Fibroblast of the aortic adventitia (primary cell): ENCODE measurements at regions not wholly inside any gene's neighbourhood (a gene's known extent, or its start where the extent isn't known, plus 50 kb on each side); places are given as distances from the start of the nearest gene placed in this dataset.

Source experiments
- DNase-seq: peaks from one replicate; pipeline ENCODE4 v3.0.0-alpha.2; 2010; ENCODE audit warnings: low read depth
- H3K4me3 ChIP-seq: 2 replicates; pipeline ENCODE4 v1.5.1; 2011; ENCODE audit warnings: low read depth, mild to moderate bottlenecking, control low read depth, low read length, moderate library complexity
- CTCF ChIP-seq: IDR thresholded peaks from 2 replicates; pipeline ENCODE4 v1.5.1; 2011; ENCODE audit warnings: mild to moderate bottlenecking, low read length, control low read depth, inconsistent platforms; ENCODE audit not compliant: insufficient read depth

- no peak for DNase-seq
- TF ChIP-seq CTCF, result no peak
- peak overlapping the region; percentile 59 for H3K4me3 ChIP-seq
Observed at GRCh38 chr14:89723930-89724627, 230.5 kb downstream of the EFCAB11 start.

GRCh38 chr14:89721956-89722355, 232.6 kb downstream of the EFCAB11 start:
- no peak overlapping the region for H3K4me3 ChIP-seq
- no peak for TF ChIP-seq CTCF
- DNase-seq, result no peak

- TF ChIP-seq CTCF, result no peak
- no peak overlapping the region for H3K4me3 ChIP-seq
- no peak for DNase-seq
Observed at GRCh38 chr14:89720741-89721729, 233.5 kb downstream of the EFCAB11 start.

- no peak overlapping the region for H3K4me3 ChIP-seq
- DNase-seq, result no peak
- no peak for TF ChIP-seq CTCF
Observed at GRCh38 chr14:89720076-89720687, 234.3 kb downstream of the EFCAB11 start.

- no peak overlapping the region for H3K4me3 ChIP-seq
- no peak for DNase-seq
- TF ChIP-seq CTCF, result no peak
Observed at GRCh38 chr14:89719366-89720075, 235.0 kb downstream of the EFCAB11 start.

- no peak for DNase-seq
- H3K4me3 ChIP-seq, result no peak overlapping the region
- no peak for TF ChIP-seq CTCF
Observed at GRCh38 chr14:89708982-89709625, 245.4 kb downstream of the EFCAB11 start.
